HEK293 (cell line): ENCODE measurements at regions not wholly inside any gene's neighbourhood (a gene's known extent, or its start where the extent isn't known, plus 50 kb on each side); places are given as distances from the start of the nearest gene placed in this dataset.

Experiments
- CTCF ChIA-PET: fragments of 350-600 bp; formaldehyde crosslinking; extraction: SDS; loops from one replicate; lab custom pipeline; 2021; ENCODE audit warnings: antibody characterized with exemption; lab: Yijun Ruan, JAX
- POLR2A ChIA-PET: fragments of 300-600 bp; formaldehyde crosslinking; extraction: SDS; loops from one replicate; lab custom pipeline; 2020; ENCODE audit warnings: antibody characterized with exemption, inconsistent platforms; lab: Yijun Ruan, JAX
- H3K27ac ChIP-seq: fragments of 200-500 bp; sonication (Bioruptor generic); 2 replicates; pipeline ENCODE4 v1.5.1; 2014; ENCODE audit warnings: low read depth, low read length, control low read depth, inconsistent platforms; ENCODE audit errors: extremely low read depth
- H3K36me3 ChIP-seq, 2 experiments: fragments of 200-500 bp in 1 of 2; sonication (Bioruptor generic) in 1 of 2; 1 replicate in 1 of 2; 2 replicates in 1 of 2; pipeline ENCODE4 v1.5.1; 2014 to 2017; ENCODE audit warnings: inconsistent platforms in 2 of 2, low read length in 2 of 2; ENCODE audit not compliant: control insufficient read depth in 2 of 2, insufficient read depth in 1 of 2
- H3K4me1 ChIP-seq: fragments of 200-500 bp; sonication (Bioruptor generic); 2 replicates; pipeline ENCODE4 v1.5.1; 2014; ENCODE audit warnings: mild to moderate bottlenecking, low read length, inconsistent platforms; ENCODE audit not compliant: control insufficient read depth, insufficient read depth
- H3K4me3 ChIP-seq: 2 replicates; pipeline ENCODE4 v1.5.1; 2011; ENCODE audit warnings: low read depth, mild to moderate bottlenecking, control low read depth, low read length, moderate library complexity
- H3K9me3 ChIP-seq: fragments of 200-500 bp; sonication (Bioruptor generic); 2 replicates; pipeline ENCODE4 v1.5.1; 2014; ENCODE audit warnings: low read depth, low read length, inconsistent platforms; ENCODE audit not compliant: control insufficient read depth, insufficient read depth
- AEBP2 ChIP-seq: fragments of 450-650 bp; formaldehyde crosslinking; IDR thresholded peaks from 2 replicates; pipeline ENCODE4 v1.5.1; 2016; ENCODE audit warnings: missing biosample characterization, missing genetic modification characterization, borderline replicate concordance
- GLIS1 ChIP-seq: fragments of 450-650 bp; formaldehyde crosslinking; IDR thresholded peaks from 2 replicates; pipeline ENCODE4 v1.5.1; 2016; ENCODE audit warnings: missing biosample characterization, missing genetic modification characterization
- HOXA7 ChIP-seq: sonication (generic); formaldehyde crosslinking; IDR thresholded peaks from 2 replicates; pipeline ENCODE4 v1.8.1; 2022; ENCODE audit warnings: missing genetic modification reagents, borderline replicate concordance
- KLF10 ChIP-seq: fragments of 450-650 bp; IDR thresholded peaks from 2 replicates; pipeline ENCODE4 v1.5.1; 2018; ENCODE audit warnings: missing biosample characterization, mild to moderate bottlenecking, missing genetic modification characterization
- MYNN ChIP-seq: fragments of 450-650 bp; formaldehyde crosslinking; IDR thresholded peaks from 2 replicates; pipeline ENCODE4 v1.5.1; 2016; ENCODE audit warnings: missing biosample characterization, missing genetic modification characterization, borderline replicate concordance
- SCRT1 ChIP-seq: fragments of 450-650 bp; formaldehyde crosslinking; IDR thresholded peaks from 2 replicates; pipeline ENCODE4 v1.5.1; 2016; ENCODE audit warnings: missing biosample characterization, missing genetic modification characterization, borderline replicate concordance
- YY2 ChIP-seq: fragments of 450-650 bp; formaldehyde crosslinking; IDR thresholded peaks from 2 replicates; pipeline ENCODE4 v1.5.1; 2016; ENCODE audit warnings: missing biosample characterization, missing genetic modification characterization
- ZBTB7A ChIP-seq: fragments of 450-650 bp; formaldehyde crosslinking; IDR thresholded peaks from 2 replicates; pipeline ENCODE4 v1.5.1; 2016; ENCODE audit warnings: low read depth, missing biosample characterization, missing genetic modification characterization
- ZFHX2 ChIP-seq: fragments of 450-650 bp; formaldehyde crosslinking; conservative IDR thresholded peaks from 2 replicates; pipeline ENCODE4 v1.5.1; 2016; ENCODE audit warnings: missing biosample characterization, missing genetic modification characterization
- ZNF133 ChIP-seq: fragments of 450-650 bp; formaldehyde crosslinking; IDR thresholded peaks from 2 replicates; pipeline ENCODE4 v1.5.1; 2016; ENCODE audit warnings: missing biosample characterization, missing genetic modification characterization
- ZNF169 ChIP-seq: fragments of 450-650 bp; formaldehyde crosslinking; IDR thresholded peaks from 2 replicates; pipeline ENCODE4 v1.5.1; 2016; ENCODE audit warnings: missing biosample characterization, missing genetic modification characterization
- ZNF2 ChIP-seq: fragments of 450-650 bp; formaldehyde crosslinking; IDR thresholded peaks from 2 replicates; pipeline ENCODE4 v1.5.1; 2016; ENCODE audit warnings: missing biosample characterization, missing genetic modification characterization
- ZNF202 ChIP-seq: fragments of 450-650 bp; formaldehyde crosslinking; IDR thresholded peaks from 2 replicates; pipeline ENCODE4 v1.5.1; 2016; ENCODE audit warnings: missing biosample characterization, missing genetic modification characterization, borderline replicate concordance
- ZNF214 ChIP-seq: fragments of 450-650 bp; formaldehyde crosslinking; IDR thresholded peaks from 2 replicates; pipeline ENCODE4 v1.5.1; 2017; ENCODE audit warnings: missing biosample characterization, mild to moderate bottlenecking, missing genetic modification characterization, borderline replicate concordance
- ZNF24 ChIP-seq: fragments of 450-650 bp; formaldehyde crosslinking; IDR thresholded peaks from 2 replicates; pipeline ENCODE4 v1.5.1; 2016; ENCODE audit warnings: missing biosample characterization, missing genetic modification characterization
- ZNF302 ChIP-seq: fragments of 450-650 bp; formaldehyde crosslinking; IDR thresholded peaks from 2 replicates; pipeline ENCODE4 v1.5.1; 2016; ENCODE audit warnings: missing biosample characterization, missing genetic modification characterization, low read depth
- ZNF423 ChIP-seq: fragments of 450-650 bp; formaldehyde crosslinking; IDR thresholded peaks from 2 replicates; pipeline ENCODE4 v1.5.1; 2016; ENCODE audit warnings: missing biosample characterization, missing genetic modification characterization
- ZNF513 ChIP-seq: fragments of 450-650 bp; IDR thresholded peaks from 2 replicates; pipeline ENCODE4 v1.5.1; 2018; ENCODE audit warnings: missing biosample characterization, missing genetic modification characterization
- ZNF548 ChIP-seq: fragments of 450-650 bp; formaldehyde crosslinking; IDR thresholded peaks from 2 replicates; pipeline ENCODE4 v1.5.1; 2016; ENCODE audit warnings: missing biosample characterization, missing genetic modification characterization
- ZNF561 ChIP-seq: fragments of 450-650 bp; IDR thresholded peaks from 2 replicates; pipeline ENCODE4 v1.5.1; 2018; ENCODE audit warnings: missing biosample characterization, missing genetic modification characterization, borderline replicate concordance
- ZNF585B ChIP-seq: fragments of 450-650 bp; formaldehyde crosslinking; IDR thresholded peaks from 2 replicates; pipeline ENCODE4 v1.5.1; 2016; ENCODE audit warnings: missing biosample characterization, missing genetic modification characterization
- ZNF624 ChIP-seq: fragments of 450-650 bp; formaldehyde crosslinking; IDR thresholded peaks from 2 replicates; pipeline ENCODE4 v1.5.1; 2017; ENCODE audit warnings: missing biosample characterization, missing genetic modification characterization
- ZNF660 ChIP-seq: fragments of 450-650 bp; IDR thresholded peaks from 2 replicates; pipeline ENCODE4 v1.5.1; 2018; ENCODE audit warnings: missing biosample characterization, mild to moderate bottlenecking, missing genetic modification characterization
- ZNF664 ChIP-seq: fragments of 450-650 bp; formaldehyde crosslinking; IDR thresholded peaks from 2 replicates; pipeline ENCODE4 v1.5.1; 2016; ENCODE audit warnings: missing biosample characterization, missing genetic modification characterization
- ZNF692 ChIP-seq: fragments of 450-650 bp; formaldehyde crosslinking; IDR thresholded peaks from 2 replicates; pipeline ENCODE4 v1.5.1; 2016; ENCODE audit warnings: missing biosample characterization, missing genetic modification characterization
- ZNF843 ChIP-seq: fragments of 450-650 bp; formaldehyde crosslinking; IDR thresholded peaks from 2 replicates; pipeline ENCODE4 v1.5.1; 2016; ENCODE audit warnings: missing biosample characterization, missing genetic modification characterization
- TF ChIP-seq, protein P1 (sequence below): fragments of 450-650 bp; formaldehyde crosslinking; IDR thresholded peaks from 2 replicates; pipeline ENCODE4 v1.5.1; 2016; ENCODE audit warnings: missing biosample characterization, missing genetic modification characterization
- TF ChIP-seq, protein P2 (sequence below): fragments of 450-650 bp; IDR thresholded peaks from 2 replicates; pipeline ENCODE4 v1.5.1; 2018; ENCODE audit warnings: missing biosample characterization, mild to moderate bottlenecking, missing genetic modification characterization
- TF ChIP-seq, protein P3 (sequence below): fragments of 450-650 bp; formaldehyde crosslinking; IDR thresholded peaks from 2 replicates; pipeline ENCODE4 v1.5.1; 2016; ENCODE audit warnings: missing biosample characterization, missing genetic modification characterization

- TF ChIP-seq ZNF585B (tag by site-specific recombination) (no peak), ZNF133 (tag by site-specific recombination) (no peak), ZNF513 (tag by site-specific recombination) (no peak), ZBTB7A (tag by site-specific recombination) (no peak), ZNF302 (no peak), ZNF843 (no peak), GLIS1 (tag by site-specific recombination) (no peak), YY2 (tag by site-specific recombination) (no peak), ZNF561 (no peak), ZNF548 (no peak)
- TF ChIP-seq, protein P1, sequence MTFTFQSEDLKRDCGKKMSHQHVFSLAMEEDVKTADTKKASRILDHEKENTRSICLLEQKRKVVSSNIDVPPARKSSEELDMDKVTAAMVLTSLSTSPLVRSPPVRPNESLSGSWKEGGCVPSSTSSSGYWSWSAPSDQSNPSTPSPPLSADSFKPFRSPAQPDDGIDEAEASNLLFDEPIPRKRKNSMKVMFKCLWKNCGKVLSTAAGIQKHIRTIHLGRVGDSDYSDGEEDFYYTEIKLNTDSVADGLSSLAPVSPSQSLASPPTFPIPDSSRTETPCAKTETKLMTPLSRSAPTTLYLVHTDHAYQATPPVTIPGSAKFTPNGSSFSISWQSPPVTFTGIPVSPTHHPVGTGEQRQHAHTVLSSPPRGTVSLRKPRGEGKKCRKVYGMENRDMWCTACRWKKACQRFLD, result no peak
- no peak overlapping the region for H3K27ac ChIP-seq
- no peaks in the 10 kb centered on the region for H3K36me3 ChIP-seq
- CTCF ChIA-PET, result no interaction called here
- POLR2A ChIA-PET, result no interaction called here
- H3K4me1 ChIP-seq, result no peaks in the 10 kb centered on the region
- no peaks in the 10 kb centered on the region for H3K9me3 ChIP-seq
- no peak overlapping the region for H3K4me3 ChIP-seq
These were observed 785.1 kb upstream of the ADGRL4 start for GRCh38 chr1:79791488-79792218.

- ChIA-PET CTCF (no interaction called here), POLR2A (no interaction called here)
- Histone ChIP-seq H3K9me3 (no peaks in the 10 kb centered on the region), H3K27ac (no peak overlapping the region), H3K4me3 (no peak overlapping the region), H3K36me3 (no peaks in the 10 kb centered on the region), H3K4me1 (no peaks in the 10 kb centered on the region)
- TF ChIP-seq ZNF169, result no peak
- no peak for TF ChIP-seq ZNF423 (tag by site-specific recombination)
- no peak for TF ChIP-seq ZNF202 (tag by site-specific recombination)
- no peak for TF ChIP-seq ZNF302
- no peak for TF ChIP-seq ZNF692
- TF ChIP-seq, protein P2, sequence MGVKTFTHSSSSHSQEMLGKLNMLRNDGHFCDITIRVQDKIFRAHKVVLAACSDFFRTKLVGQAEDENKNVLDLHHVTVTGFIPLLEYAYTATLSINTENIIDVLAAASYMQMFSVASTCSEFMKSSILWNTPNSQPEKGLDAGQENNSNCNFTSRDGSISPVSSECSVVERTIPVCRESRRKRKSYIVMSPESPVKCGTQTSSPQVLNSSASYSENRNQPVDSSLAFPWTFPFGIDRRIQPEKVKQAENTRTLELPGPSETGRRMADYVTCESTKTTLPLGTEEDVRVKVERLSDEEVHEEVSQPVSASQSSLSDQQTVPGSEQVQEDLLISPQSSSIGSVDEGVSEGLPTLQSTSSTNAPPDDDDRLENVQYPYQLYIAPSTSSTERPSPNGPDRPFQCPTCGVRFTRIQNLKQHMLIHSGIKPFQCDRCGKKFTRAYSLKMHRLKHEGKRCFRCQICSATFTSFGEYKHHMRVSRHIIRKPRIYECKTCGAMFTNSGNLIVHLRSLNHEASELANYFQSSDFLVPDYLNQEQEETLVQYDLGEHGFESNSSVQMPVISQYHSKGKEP (tag by site-specific recombination), result no peak
- no peak for TF ChIP-seq HOXA7 (CRISPR knock-in tag)
- TF ChIP-seq ZNF24, result no peak
- no peak for TF ChIP-seq ZNF664
- no peak for TF ChIP-seq KLF10 (tag by site-specific recombination)
- TF ChIP-seq MYNN (tag by site-specific recombination), result no peak
- no peak for TF ChIP-seq ZNF2 (tag by site-specific recombination)
- TF ChIP-seq ZNF660 (tag by site-specific recombination), result no peak
- TF ChIP-seq ZFHX2 (tag by site-specific recombination), result no peak
- TF ChIP-seq, protein P3, sequence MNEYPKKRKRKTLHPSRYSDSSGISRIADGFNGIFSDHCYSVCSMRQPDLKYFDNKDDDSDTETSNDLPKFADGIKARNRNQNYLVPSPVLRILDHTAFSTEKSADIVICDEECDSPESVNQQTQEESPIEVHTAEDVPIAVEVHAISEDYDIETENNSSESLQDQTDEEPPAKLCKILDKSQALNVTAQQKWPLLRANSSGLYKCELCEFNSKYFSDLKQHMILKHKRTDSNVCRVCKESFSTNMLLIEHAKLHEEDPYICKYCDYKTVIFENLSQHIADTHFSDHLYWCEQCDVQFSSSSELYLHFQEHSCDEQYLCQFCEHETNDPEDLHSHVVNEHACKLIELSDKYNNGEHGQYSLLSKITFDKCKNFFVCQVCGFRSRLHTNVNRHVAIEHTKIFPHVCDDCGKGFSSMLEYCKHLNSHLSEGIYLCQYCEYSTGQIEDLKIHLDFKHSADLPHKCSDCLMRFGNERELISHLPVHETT (tag by site-specific recombination), result no peak
- TF ChIP-seq AEBP2 (tag by site-specific recombination), result no peak
- TF ChIP-seq ZNF214 (tag by site-specific recombination), result no peak
- no peak for TF ChIP-seq ZNF624
- TF ChIP-seq SCRT1 (tag by site-specific recombination), result no peak
These were observed 784.4 kb upstream of the ADGRL4 start for GRCh38 chr1:79790950-79791349.
